ENCODE measurements at regions not wholly inside any gene's neighbourhood (a gene's known extent, or its start where the extent isn't known, plus 50 kb on each side); places are given as distances from the start of the nearest gene placed in this dataset.
"Not testable (repeated sequence)": the region's sequence is repeated elsewhere in the genome, so short reads cannot be mapped to it uniquely, and the experiment has no call there.

DNA sequence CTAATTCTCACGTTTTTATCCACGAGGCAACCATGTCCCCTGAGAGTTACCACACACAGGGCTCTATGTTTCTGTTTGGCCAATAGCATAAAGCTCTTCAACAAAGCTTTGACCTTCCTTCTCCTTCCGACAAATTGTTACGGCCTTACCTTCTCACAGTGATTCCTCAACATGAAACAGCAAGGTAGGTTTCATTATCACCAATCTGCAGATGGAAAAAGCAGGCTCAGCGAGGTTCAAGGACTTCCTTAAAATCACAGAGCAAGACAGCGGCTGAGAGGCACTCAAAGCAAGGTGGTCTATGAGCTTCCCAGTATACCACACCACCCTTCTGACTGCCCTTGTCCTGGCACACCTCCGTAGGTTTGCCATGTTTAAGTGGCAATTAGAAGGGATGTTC, 360.0 kb downstream of the CD83 start:
- H3K27ac Mint-ChIP-seq = no peak overlapping the region
- no peak overlapping the region for H3K4me3 Mint-ChIP-seq
- DNase-seq (ENCODE audit: low spot score) = no peak
- peaks cover 5% of the 10 kb centered on the region for H3K4me1 Mint-ChIP-seq (ENCODE audit: low read depth)
- H3K36me3 Mint-ChIP-seq (ENCODE audit: low read depth) = peaks cover under 1% of the 10 kb centered on the region
- peaks cover 9% of the 10 kb centered on the region for H3K9me3 Mint-ChIP-seq
- no peaks in the 10 kb centered on the region for H3K27me3 Mint-ChIP-seq (ENCODE audit: low read depth)

DNA sequence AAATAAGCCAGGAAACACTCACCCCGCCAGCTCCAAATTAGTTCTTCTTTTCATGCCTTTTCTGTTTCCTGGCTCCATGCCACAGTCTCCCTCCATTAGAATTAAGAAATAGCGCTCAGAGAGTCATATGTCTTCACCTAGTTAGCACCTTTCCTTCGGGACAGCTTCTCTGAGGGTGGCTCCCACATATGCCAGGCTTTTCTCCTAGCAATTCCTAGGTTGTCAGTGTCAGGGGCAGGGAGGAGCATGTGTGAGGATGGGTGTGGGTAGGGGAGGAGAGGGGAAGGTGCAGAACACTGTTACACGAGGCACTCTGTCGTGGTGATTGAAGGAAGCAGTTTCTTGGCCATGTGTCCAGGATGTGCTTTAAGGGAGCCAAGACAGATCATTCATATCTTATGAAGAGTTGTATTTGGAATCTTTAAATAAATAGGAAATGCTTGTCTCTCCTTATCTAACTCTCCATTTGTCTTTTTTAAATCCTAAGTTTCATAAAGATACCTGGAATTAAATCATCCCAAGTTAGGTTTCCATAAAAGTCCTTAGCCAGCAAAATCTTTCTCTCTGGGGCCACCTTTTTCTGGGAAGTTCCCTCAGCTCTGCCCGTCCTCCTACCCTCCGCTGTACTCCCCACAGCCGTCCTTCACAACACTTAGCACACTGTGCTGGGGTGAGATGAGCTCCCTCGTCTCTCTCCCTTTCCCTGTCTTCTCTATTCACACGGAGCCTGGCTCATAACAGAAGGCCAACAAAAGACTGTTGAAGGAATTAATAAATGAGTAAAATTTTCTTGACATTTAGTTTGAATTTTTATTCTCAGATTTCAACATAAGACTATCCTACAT, 361.0 kb downstream of the CD83 start:
- DNase-seq (ENCODE audit: low spot score) = no peak
- peaks cover 1% of the 10 kb centered on the region for H3K4me1 Mint-ChIP-seq (ENCODE audit: low read depth)
- peaks cover 2% of the 10 kb centered on the region for H3K36me3 Mint-ChIP-seq (ENCODE audit: low read depth)
- H3K27ac Mint-ChIP-seq = no peak overlapping the region
- no peak overlapping the region for H3K4me3 Mint-ChIP-seq
- no peaks in the 10 kb centered on the region for H3K27me3 Mint-ChIP-seq (ENCODE audit: low read depth)
- H3K9me3 Mint-ChIP-seq = peaks cover 9% of the 10 kb centered on the region

DNA sequence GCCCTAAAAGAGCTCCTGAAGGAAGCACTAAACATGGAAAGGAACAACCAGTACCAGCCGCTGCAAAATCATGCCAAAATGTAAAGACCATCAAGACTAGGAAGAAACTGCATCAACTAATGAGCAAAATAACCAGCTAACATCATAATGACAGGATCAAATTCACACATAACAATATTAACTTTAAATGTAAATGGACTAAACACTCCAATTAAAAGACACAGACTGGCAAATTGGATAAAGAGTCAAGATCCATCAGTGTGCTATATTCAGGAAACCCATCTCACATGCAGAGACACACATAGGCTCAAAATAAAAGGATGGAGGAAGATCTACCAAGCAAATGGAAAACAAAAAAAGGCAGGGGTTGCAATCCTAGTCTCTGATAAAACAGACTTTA, 364.4 kb downstream of the CD83 start:
- H3K27ac Mint-ChIP-seq; H3K4me3 Mint-ChIP-seq; H3K36me3 Mint-ChIP-seq (ENCODE audit: low read depth); H3K4me1 Mint-ChIP-seq (ENCODE audit: low read depth); H3K27me3 Mint-ChIP-seq (ENCODE audit: low read depth); DNase-seq (ENCODE audit: low spot score): not testable (repeated sequence)
- H3K9me3 Mint-ChIP-seq = peaks cover 16% of the 10 kb centered on the region

DNA sequence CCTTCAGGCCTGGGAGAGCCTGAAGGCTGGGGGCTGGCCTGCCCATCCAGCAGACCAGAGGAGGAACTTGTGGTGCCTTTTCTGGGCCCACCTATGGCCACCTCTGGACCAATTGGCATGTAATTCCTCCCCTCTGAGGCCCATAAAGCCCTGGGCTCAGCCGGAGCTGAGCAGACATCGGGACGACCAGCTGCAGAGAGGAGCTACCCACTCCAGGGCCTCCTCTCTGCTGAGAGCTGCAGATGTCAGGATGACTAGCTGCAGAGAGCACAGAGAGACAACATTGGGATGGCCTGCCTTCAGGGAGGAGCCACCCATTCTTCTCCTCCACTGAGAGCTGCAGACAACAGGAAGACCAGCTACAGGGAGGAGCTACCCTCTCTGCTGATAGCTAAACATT, 370.1 kb downstream of the CD83 start:
- DNase-seq (ENCODE audit: low spot score) = no peak
- no peaks in the 10 kb centered on the region for H3K4me1 Mint-ChIP-seq (ENCODE audit: low read depth)
- H3K9me3 Mint-ChIP-seq = peaks cover 14% of the 10 kb centered on the region
- H3K4me3 Mint-ChIP-seq = no peak overlapping the region
- peaks cover 8% of the 10 kb centered on the region for H3K36me3 Mint-ChIP-seq (ENCODE audit: low read depth)
- no peaks in the 10 kb centered on the region for H3K27me3 Mint-ChIP-seq (ENCODE audit: low read depth)
- no peak overlapping the region for H3K27ac Mint-ChIP-seq

DNA sequence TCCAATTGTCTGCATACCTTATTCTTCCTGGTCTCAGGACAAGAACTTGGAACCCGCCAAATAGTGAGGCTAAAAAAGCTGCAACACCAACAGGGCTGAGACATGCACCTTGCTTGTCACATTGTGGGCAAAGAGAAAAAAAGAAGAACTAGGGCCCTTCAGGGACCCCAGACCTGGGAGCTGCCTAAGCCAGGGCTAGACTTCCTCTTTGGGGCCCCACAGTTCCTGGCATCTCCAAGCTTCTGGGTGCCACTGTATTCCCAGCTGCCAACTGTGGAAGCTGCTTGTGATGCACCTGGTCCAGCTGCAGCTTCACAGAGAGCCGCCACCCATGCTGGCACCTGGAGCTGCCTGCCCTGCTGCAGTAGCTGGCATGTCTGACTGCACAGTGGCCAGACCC, 370.6 kb downstream of the CD83 start:
- H3K27ac Mint-ChIP-seq = no peak overlapping the region
- H3K9me3 Mint-ChIP-seq = peaks cover 17% of the 10 kb centered on the region
- no peak overlapping the region for H3K4me3 Mint-ChIP-seq
- H3K36me3 Mint-ChIP-seq (ENCODE audit: low read depth) = peaks cover 8% of the 10 kb centered on the region
- DNase-seq (ENCODE audit: low spot score) = no peak
- no peaks in the 10 kb centered on the region for H3K27me3 Mint-ChIP-seq (ENCODE audit: low read depth)
- H3K4me1 Mint-ChIP-seq (ENCODE audit: low read depth) = no peaks in the 10 kb centered on the region

DNA sequence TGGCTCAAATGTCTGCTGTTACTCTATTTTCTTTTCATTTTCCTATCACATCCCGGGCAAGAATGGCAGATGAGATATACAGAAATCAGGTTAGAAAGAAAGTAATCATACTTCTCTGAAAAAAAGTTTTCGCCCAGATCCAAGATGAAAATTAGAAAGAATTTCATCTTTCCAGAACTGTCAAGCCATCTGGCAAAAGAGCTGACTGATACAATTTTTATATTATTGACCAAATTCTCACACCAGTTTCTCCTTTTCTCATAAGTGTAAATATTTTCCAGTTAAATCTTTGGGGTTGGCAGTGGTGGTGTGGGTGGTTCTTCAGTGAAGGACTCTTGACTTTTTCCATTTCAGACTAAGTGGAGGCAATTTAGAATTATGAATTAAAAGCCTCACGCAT, 371.9 kb downstream of the CD83 start:
- H3K9me3 Mint-ChIP-seq = peaks cover 17% of the 10 kb centered on the region
- H3K4me3 Mint-ChIP-seq = no peak overlapping the region
- no peak overlapping the region for H3K27ac Mint-ChIP-seq
- H3K4me1 Mint-ChIP-seq (ENCODE audit: low read depth) = no peaks in the 10 kb centered on the region
- no peaks in the 10 kb centered on the region for H3K27me3 Mint-ChIP-seq (ENCODE audit: low read depth)
- peaks cover 8% of the 10 kb centered on the region for H3K36me3 Mint-ChIP-seq (ENCODE audit: low read depth)
- no peak for DNase-seq (ENCODE audit: low spot score)

DNA sequence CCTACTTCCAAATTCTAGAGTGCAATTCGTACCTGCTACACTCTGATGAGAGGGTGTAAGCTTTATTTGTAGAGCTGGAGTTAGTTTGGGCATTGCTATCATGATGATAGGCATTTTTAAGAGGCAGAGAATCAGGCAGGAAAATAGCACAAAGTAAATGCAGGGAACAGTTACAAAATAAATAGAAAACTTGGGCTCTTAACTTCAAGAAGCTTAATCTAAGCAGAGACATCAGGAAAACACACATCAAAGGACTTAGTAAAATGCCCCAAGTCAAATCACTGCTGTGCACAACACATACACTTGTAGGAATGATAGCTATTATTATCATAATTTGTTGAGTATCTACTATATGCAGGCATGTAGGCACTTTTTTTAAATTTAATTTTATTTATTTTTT, 381.2 kb downstream of the CD83 start:
- H3K4me3 Mint-ChIP-seq = no peak overlapping the region
- H3K4me1 Mint-ChIP-seq (ENCODE audit: low read depth) = no peaks in the 10 kb centered on the region
- peaks cover 25% of the 10 kb centered on the region for H3K9me3 Mint-ChIP-seq
- DNase-seq (ENCODE audit: low spot score) = no peak
- peaks cover 6% of the 10 kb centered on the region for H3K36me3 Mint-ChIP-seq (ENCODE audit: low read depth)
- H3K27ac Mint-ChIP-seq = no peak overlapping the region
- no peaks in the 10 kb centered on the region for H3K27me3 Mint-ChIP-seq (ENCODE audit: low read depth)

DNA sequence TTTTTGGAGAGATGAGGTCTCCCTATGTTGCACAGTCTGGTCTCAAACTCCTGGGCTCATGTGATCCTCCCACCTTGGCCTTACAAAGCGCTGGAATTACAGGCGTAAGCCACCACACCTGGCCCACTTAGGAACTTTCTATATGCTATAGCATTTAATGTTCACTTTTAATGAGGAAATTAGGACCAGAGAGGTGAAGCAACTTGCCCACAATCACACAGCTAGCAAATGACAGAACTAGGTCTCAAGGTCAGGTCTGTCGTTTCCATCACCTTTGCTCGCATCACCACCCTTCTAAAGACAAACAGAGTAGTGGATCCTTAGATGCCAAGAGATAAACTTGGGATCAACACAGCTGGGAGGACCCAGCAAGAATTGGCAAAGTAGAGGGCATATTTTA, 381.7 kb downstream of the CD83 start:
- H3K27ac Mint-ChIP-seq = no peak overlapping the region
- no peaks in the 10 kb centered on the region for H3K27me3 Mint-ChIP-seq (ENCODE audit: low read depth)
- no peak overlapping the region for H3K4me3 Mint-ChIP-seq
- no peaks in the 10 kb centered on the region for H3K4me1 Mint-ChIP-seq (ENCODE audit: low read depth)
- DNase-seq (ENCODE audit: low spot score) = no peak
- H3K9me3 Mint-ChIP-seq = peaks cover 25% of the 10 kb centered on the region
- H3K36me3 Mint-ChIP-seq (ENCODE audit: low read depth) = peaks cover 6% of the 10 kb centered on the region

DNA sequence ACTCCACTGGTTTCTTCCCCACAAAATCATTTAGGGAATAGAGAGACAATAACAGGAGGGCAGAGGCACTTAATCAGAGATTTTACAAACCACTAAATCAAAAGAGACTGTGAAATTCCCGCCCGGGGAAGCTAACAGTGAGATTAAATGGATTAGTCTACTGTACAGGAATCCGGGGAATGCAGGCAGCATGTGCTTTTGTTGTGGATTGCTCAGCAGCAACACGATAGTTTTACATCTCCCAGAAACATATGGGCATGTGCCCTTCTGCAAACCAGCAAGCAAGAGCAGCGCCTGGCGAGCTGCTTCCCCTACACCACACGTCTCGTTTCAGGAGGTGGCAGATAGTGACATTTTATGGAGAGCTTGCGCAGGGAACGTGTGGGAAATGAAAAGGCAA, 382.3 kb downstream of the CD83 start:
- DNase-seq (ENCODE audit: low spot score) = no peak
- Mint-ChIP-seq H3K9me3 (peaks cover 22% of the 10 kb centered on the region), H3K4me3 (no peak overlapping the region), H3K27me3 (ENCODE audit: low read depth) (no peaks in the 10 kb centered on the region), H3K36me3 (ENCODE audit: low read depth) (peaks cover 6% of the 10 kb centered on the region), H3K27ac (no peak overlapping the region), H3K4me1 (ENCODE audit: low read depth) (no peaks in the 10 kb centered on the region)

DNA sequence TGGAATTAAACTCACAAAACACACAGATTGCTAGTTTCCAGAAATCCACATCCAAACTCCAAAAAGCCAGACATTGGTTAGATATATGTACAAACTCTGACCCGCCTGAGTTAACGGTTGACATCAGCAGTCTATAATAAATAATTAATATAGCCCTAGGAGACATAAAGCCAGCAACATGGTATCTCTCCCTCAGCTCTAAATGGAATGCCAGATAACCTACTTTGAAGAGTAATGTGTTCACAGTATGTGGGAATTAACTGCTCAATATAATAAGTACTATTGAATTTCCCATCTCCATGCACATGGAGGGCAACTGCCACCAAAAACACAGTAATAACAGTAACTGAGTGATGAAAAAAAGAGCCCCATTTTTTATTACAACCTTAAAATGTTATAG, 383.2 kb downstream of the CD83 start:
- Mint-ChIP-seq H3K4me1 (ENCODE audit: low read depth) (no peaks in the 10 kb centered on the region), H3K4me3 (no peak overlapping the region), H3K36me3 (ENCODE audit: low read depth) (peaks cover 6% of the 10 kb centered on the region), H3K27ac (no peak overlapping the region), H3K9me3 (peaks cover 21% of the 10 kb centered on the region), H3K27me3 (ENCODE audit: low read depth) (no peaks in the 10 kb centered on the region)
- DNase-seq (ENCODE audit: low spot score) = no peak

DNA sequence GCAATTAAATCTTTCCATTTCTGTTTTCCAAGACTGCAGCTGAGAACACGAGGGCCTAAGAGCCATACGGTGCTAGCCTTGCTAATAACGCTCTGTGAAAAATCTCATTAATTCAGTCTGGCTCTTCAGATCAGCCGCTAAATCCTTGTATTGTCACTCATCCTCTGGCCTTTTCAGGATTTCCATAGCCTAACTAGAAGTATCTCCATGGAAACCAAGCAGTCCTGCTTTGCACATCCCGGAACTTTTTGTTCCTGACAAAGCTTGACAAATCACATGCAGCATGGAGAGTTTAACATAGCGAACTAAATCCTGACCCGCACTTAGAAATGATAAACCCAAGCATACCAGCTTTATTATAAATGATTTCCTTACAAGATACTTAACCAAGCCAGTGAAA, 383.7 kb downstream of the CD83 start:
- peaks cover 17% of the 10 kb centered on the region for H3K9me3 Mint-ChIP-seq
- no peak for DNase-seq (ENCODE audit: low spot score)
- no peak overlapping the region for H3K27ac Mint-ChIP-seq
- H3K27me3 Mint-ChIP-seq (ENCODE audit: low read depth) = no peaks in the 10 kb centered on the region
- H3K4me3 Mint-ChIP-seq = no peak overlapping the region
- H3K36me3 Mint-ChIP-seq (ENCODE audit: low read depth) = peaks cover 3% of the 10 kb centered on the region
- no peaks in the 10 kb centered on the region for H3K4me1 Mint-ChIP-seq (ENCODE audit: low read depth)

DNA sequence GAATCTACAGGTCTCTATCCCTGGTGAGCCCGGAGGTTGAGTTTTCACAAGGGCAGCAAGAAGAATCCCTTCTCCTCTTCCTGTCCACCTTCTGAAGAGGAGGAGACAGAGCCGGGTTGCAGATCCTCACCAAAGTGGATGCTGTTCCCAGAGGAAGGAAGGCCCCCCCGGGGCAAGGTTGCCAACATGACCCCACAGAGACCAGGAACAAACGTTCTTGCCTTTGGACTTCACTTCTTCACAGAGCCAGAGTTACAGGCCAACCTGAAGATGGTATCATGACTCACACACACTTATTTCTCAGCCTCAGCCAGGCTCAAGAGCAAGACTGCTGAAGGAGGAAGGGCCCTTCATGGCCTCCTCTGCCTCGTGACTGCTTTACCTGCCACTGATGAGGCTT, 384.3 kb downstream of the CD83 start:
- peaks cover 11% of the 10 kb centered on the region for H3K9me3 Mint-ChIP-seq
- H3K4me3 Mint-ChIP-seq = no peak overlapping the region
- DNase-seq (ENCODE audit: low spot score) = no peak
- H3K36me3 Mint-ChIP-seq (ENCODE audit: low read depth) = no peaks in the 10 kb centered on the region
- no peaks in the 10 kb centered on the region for H3K27me3 Mint-ChIP-seq (ENCODE audit: low read depth)
- H3K27ac Mint-ChIP-seq = no peak overlapping the region
- H3K4me1 Mint-ChIP-seq (ENCODE audit: low read depth) = peaks cover 4% of the 10 kb centered on the region

DNA sequence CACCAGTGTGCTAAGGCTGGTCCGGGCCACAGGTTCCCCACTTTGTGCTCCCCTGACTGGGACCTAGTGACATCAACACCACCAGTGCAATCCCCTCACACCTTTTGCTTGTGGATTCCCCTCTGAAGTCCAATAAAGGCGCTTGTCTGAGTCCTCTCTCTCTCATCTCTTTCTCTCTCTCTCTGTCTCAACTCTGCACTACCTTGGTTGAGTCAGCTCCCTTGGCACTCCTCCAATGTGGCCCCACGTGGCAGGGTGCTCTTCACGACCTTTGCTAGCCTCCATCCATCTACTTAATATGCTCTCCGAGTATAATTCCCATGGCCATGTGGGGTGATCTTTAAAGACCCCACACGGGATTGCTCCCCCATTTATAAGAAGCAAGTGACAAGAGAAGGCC, 385.0 kb downstream of the CD83 start:
- Mint-ChIP-seq H3K4me1 (ENCODE audit: low read depth) (peaks cover 7% of the 10 kb centered on the region), H3K27me3 (ENCODE audit: low read depth) (no peaks in the 10 kb centered on the region), H3K4me3 (no peak overlapping the region), H3K9me3 (peaks cover 5% of the 10 kb centered on the region), H3K36me3 (ENCODE audit: low read depth) (no peaks in the 10 kb centered on the region), H3K27ac (no peak overlapping the region)
- no peak for DNase-seq (ENCODE audit: low spot score)

DNA sequence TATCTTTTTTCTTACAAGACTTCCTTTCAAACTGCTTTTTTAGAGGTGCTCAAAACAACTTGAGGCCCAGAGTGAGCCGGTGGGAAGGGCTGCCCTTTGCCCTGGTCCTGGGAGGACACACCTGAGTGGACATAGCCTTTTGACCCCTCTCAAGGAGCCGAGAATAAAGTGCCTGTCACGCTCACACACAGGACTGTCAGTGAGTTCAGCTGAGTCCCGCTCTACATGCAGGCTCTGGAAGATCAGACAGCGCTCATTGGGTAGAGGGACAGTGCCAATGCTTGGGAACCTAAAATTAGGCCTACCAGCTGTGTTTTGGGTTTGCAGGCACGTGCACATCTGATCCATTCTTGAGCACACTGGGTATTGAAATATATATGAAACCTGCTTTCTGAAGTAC, 387.8 kb downstream of the CD83 start:
- no peaks in the 10 kb centered on the region for H3K36me3 Mint-ChIP-seq (ENCODE audit: low read depth)
- no peak for DNase-seq (ENCODE audit: low spot score)
- no peak overlapping the region for H3K4me3 Mint-ChIP-seq
- peaks cover 7% of the 10 kb centered on the region for H3K4me1 Mint-ChIP-seq (ENCODE audit: low read depth)
- H3K27me3 Mint-ChIP-seq (ENCODE audit: low read depth) = no peaks in the 10 kb centered on the region
- H3K27ac Mint-ChIP-seq = no peak overlapping the region
- H3K9me3 Mint-ChIP-seq = no peaks in the 10 kb centered on the region

DNA sequence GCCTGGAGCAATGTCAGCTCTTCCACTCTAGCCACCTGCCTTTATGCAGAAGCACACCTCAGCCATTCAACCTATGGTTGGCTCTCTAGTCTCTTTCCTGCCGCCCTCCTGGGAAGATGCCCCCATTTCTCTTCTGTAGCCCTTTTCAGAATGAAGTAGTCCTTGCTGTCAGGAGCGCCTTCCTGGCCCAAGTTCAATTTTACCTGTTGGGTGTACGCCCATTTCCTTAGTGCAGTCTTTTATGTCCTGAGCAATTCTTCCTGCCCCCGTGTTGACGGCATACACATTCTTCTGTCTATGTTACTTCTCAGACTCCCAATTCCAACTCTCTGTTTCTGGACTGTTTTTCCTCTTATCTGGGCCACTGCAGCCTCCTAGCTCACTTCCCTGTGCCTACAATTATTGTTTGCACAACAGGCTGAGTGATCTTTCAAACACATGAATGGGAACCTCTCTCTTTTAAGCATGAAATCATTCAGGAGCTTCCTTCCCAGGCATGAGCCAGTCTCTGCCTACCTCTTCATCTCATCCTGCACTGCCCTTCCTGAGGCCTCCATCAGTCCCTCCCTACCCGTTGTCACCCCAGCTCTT, 389.2 kb downstream of the CD83 start:
- Mint-ChIP-seq H3K9me3 (no peaks in the 10 kb centered on the region), H3K36me3 (ENCODE audit: low read depth) (no peaks in the 10 kb centered on the region), H3K27me3 (ENCODE audit: low read depth) (no peaks in the 10 kb centered on the region), H3K27ac (no peak overlapping the region), H3K4me3 (no peak overlapping the region), H3K4me1 (ENCODE audit: low read depth) (peaks cover 7% of the 10 kb centered on the region)
- DNase-seq (ENCODE audit: low spot score) = no peak

Data from T-helper 2 cell treated with Interferon-gamma antibody and Interleukin-4, amounts not matched to agents 5 μg/mL and 100 μg/mL, for 36 hours (primary cell).